ENCODE measurements at regions not wholly inside any gene's neighbourhood (a gene's known extent, or its start where the extent isn't known, plus 50 kb on each side); places are given as distances from the start of the nearest gene placed in this dataset.

GRCh38 chr15:27702581-27702980, 396.5 kb downstream of the OCA2 start:
- no peaks in the 10 kb centered on the region for H3K36me3 Mint-ChIP-seq (ENCODE audit: low read depth)
- H3K4me3 Mint-ChIP-seq: no peak overlapping the region
- no peaks in the 10 kb centered on the region for H3K27me3 Mint-ChIP-seq (ENCODE audit: low read depth)
- H3K4me1 Mint-ChIP-seq (ENCODE audit: low read depth): no peaks in the 10 kb centered on the region
- no peak for DNase-seq (ENCODE audit: low spot score)
- H3K27ac Mint-ChIP-seq: no peak overlapping the region
- peaks cover 44% of the 10 kb centered on the region for H3K9me3 Mint-ChIP-seq

GRCh38 chr15:27701956-27702355, 397.2 kb downstream of the OCA2 start:
- no peak overlapping the region for H3K4me3 Mint-ChIP-seq
- H3K36me3 Mint-ChIP-seq (ENCODE audit: low read depth): no peaks in the 10 kb centered on the region
- DNase-seq (ENCODE audit: low spot score): no peak
- H3K4me1 Mint-ChIP-seq (ENCODE audit: low read depth): no peaks in the 10 kb centered on the region
- H3K27me3 Mint-ChIP-seq (ENCODE audit: low read depth): no peaks in the 10 kb centered on the region
- H3K9me3 Mint-ChIP-seq: peaks cover 44% of the 10 kb centered on the region
- no peak overlapping the region for H3K27ac Mint-ChIP-seq

DNA sequence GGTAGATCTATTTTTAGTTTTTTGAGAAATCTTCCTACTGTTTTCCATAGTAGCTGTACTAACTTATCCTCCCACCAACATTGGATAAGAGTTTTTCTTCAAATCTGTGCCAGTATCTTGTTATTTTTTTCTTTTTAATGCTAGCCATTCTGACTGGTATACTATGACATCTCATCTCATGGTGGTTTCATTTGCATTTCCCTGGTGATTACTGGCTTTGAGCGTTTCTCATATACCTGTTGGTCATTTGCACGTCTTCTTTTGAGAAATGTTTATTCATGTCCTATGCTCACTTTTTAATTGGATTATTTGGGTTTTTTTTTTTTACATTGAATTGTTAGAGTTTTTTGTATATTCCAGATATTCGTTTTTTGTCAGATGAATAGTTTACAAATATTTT, 398.1 kb downstream of the OCA2 start:
- H3K27ac Mint-ChIP-seq: no peak overlapping the region
- no peak overlapping the region for H3K4me3 Mint-ChIP-seq
- H3K9me3 Mint-ChIP-seq: peaks cover 35% of the 10 kb centered on the region
- no peaks in the 10 kb centered on the region for H3K36me3 Mint-ChIP-seq (ENCODE audit: low read depth)
- H3K27me3 Mint-ChIP-seq (ENCODE audit: low read depth): no peaks in the 10 kb centered on the region
- DNase-seq (ENCODE audit: low spot score): no peak
- no peaks in the 10 kb centered on the region for H3K4me1 Mint-ChIP-seq (ENCODE audit: low read depth)

DNA sequence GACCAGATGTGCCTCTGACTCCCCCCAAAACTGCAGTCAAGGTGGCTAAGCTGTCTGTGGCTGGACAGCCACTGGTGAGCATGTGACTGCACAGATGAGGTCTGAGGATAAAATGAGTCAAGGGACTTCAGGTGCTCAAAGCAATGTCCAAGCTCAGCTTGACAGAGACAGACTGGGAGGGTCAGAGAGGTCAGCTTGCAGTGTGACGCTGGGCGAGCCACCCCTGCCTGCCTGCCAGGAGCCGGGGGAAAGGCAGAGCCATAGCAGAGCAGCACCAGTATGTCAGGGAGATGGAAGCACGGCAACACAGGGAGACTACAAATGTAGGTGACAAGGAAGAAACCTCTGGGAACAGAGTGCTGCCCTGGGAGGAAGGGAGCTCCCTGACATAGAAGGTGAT, 399.4 kb downstream of the OCA2 start:
- no peaks in the 10 kb centered on the region for H3K36me3 Mint-ChIP-seq (ENCODE audit: low read depth)
- no peaks in the 10 kb centered on the region for H3K27me3 Mint-ChIP-seq (ENCODE audit: low read depth)
- DNase-seq (ENCODE audit: low spot score): no peak
- no peaks in the 10 kb centered on the region for H3K4me1 Mint-ChIP-seq (ENCODE audit: low read depth)
- no peak overlapping the region for H3K27ac Mint-ChIP-seq
- H3K9me3 Mint-ChIP-seq: peaks cover 27% of the 10 kb centered on the region
- H3K4me3 Mint-ChIP-seq: no peak overlapping the region

GRCh38 chr15:27696530-27696929, 402.6 kb downstream of the OCA2 start:
- H3K36me3 Mint-ChIP-seq (ENCODE audit: low read depth): no peaks in the 10 kb centered on the region
- no peak overlapping the region for H3K27ac Mint-ChIP-seq
- H3K9me3 Mint-ChIP-seq: peaks cover 15% of the 10 kb centered on the region

GRCh38 chr15:27695726-27696125, 403.4 kb downstream of the OCA2 start:
- peaks cover 16% of the 10 kb centered on the region for H3K9me3 Mint-ChIP-seq
- H3K4me3 Mint-ChIP-seq: no peak overlapping the region
- no peaks in the 10 kb centered on the region for H3K4me1 Mint-ChIP-seq (ENCODE audit: low read depth)
- no peaks in the 10 kb centered on the region for H3K27me3 Mint-ChIP-seq (ENCODE audit: low read depth)
- H3K27ac Mint-ChIP-seq: no peak overlapping the region
- no peak for DNase-seq (ENCODE audit: low spot score)
- no peaks in the 10 kb centered on the region for H3K36me3 Mint-ChIP-seq (ENCODE audit: low read depth)

More at GRCh38 chr15:27696530-27696929, 402.6 kb downstream of the OCA2 start:
- no peak for DNase-seq (ENCODE audit: low spot score)
- H3K4me3 Mint-ChIP-seq: no peak overlapping the region
- no peaks in the 10 kb centered on the region for H3K27me3 Mint-ChIP-seq (ENCODE audit: low read depth)
- no peaks in the 10 kb centered on the region for H3K4me1 Mint-ChIP-seq (ENCODE audit: low read depth)

- no peaks in the 10 kb centered on the region for H3K4me1 Mint-ChIP-seq (ENCODE audit: low read depth)
- no peaks in the 10 kb centered on the region for H3K27me3 Mint-ChIP-seq (ENCODE audit: low read depth)
- H3K4me3 Mint-ChIP-seq: no peak overlapping the region
- DNase-seq (ENCODE audit: low spot score): no peak
- no peak overlapping the region for H3K27ac Mint-ChIP-seq
- no peaks in the 10 kb centered on the region for H3K36me3 Mint-ChIP-seq (ENCODE audit: low read depth)
- peaks cover 15% of the 10 kb centered on the region for H3K9me3 Mint-ChIP-seq
These were observed 404.5 kb downstream of the OCA2 start for GRCh38 chr15:27694506-27695087.

DNA sequence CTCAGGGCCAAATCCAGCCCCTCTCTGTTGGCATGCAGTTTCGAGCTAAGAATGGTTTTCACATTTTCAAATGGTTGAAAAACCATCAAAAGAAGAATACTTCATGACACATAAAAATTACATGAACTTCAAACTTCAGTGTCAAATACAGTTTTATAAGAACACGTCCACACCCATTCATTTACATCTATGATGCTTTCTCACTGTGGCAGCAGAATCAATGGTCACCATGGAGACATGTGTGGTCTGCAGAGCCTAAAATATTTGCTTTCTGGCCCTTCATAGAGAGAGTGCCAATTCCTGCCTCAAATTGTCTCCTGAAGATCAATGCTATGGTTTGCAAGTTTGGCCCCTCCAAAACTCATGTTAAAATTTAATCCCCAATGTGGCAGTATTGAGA, 405.8 kb downstream of the OCA2 start:
- H3K27ac Mint-ChIP-seq: no peak overlapping the region
- H3K36me3 Mint-ChIP-seq (ENCODE audit: low read depth): no peaks in the 10 kb centered on the region
- H3K9me3 Mint-ChIP-seq: peaks cover 20% of the 10 kb centered on the region
- DNase-seq (ENCODE audit: low spot score): no peak
- no peaks in the 10 kb centered on the region for H3K27me3 Mint-ChIP-seq (ENCODE audit: low read depth)
- H3K4me3 Mint-ChIP-seq: no peak overlapping the region
- H3K4me1 Mint-ChIP-seq (ENCODE audit: low read depth): no peaks in the 10 kb centered on the region

DNA sequence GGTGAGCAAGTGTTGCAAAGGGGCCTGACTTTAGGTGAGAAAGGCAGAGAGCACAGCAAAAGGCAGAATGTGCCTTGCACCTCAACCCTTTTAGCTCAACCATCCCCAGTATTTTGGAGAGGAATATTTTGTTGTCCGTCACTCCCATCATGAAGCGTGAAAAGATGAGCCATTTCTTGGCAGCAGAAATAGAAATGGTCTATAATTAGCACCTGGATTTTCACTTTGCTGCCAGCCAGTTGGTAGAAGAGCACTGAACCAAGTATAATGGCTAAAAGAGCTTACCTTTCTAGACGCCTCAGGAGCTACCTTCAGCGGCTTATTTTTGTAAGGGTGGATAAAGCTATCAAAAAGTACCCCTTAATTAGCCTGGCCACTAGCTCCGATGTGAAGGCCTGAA, 406.7 kb downstream of the OCA2 start:
- Mint-ChIP-seq H3K27ac (no peak overlapping the region), H3K36me3 (ENCODE audit: low read depth) (no peaks in the 10 kb centered on the region), H3K4me3 (no peak overlapping the region), H3K9me3 (peaks cover 22% of the 10 kb centered on the region), H3K4me1 (ENCODE audit: low read depth) (no peaks in the 10 kb centered on the region), H3K27me3 (ENCODE audit: low read depth) (no peaks in the 10 kb centered on the region)
- no peak for DNase-seq (ENCODE audit: low spot score)

- H3K4me3 Mint-ChIP-seq: no peak overlapping the region
- H3K9me3 Mint-ChIP-seq: peaks cover 27% of the 10 kb centered on the region
- no peaks in the 10 kb centered on the region for H3K27me3 Mint-ChIP-seq (ENCODE audit: low read depth)
- H3K27ac Mint-ChIP-seq: no peak overlapping the region
- no peaks in the 10 kb centered on the region for H3K4me1 Mint-ChIP-seq (ENCODE audit: low read depth)
- no peak for DNase-seq (ENCODE audit: low spot score)
- no peaks in the 10 kb centered on the region for H3K36me3 Mint-ChIP-seq (ENCODE audit: low read depth)
These were observed 408.8 kb downstream of the OCA2 start for GRCh38 chr15:27690290-27690689.

- no peaks in the 10 kb centered on the region for H3K27me3 Mint-ChIP-seq (ENCODE audit: low read depth)
- H3K9me3 Mint-ChIP-seq: peaks cover 37% of the 10 kb centered on the region
- DNase-seq (ENCODE audit: low spot score): no peak
- H3K4me1 Mint-ChIP-seq (ENCODE audit: low read depth): no peaks in the 10 kb centered on the region
- no peaks in the 10 kb centered on the region for H3K36me3 Mint-ChIP-seq (ENCODE audit: low read depth)
- H3K27ac Mint-ChIP-seq: no peak overlapping the region
- no peak overlapping the region for H3K4me3 Mint-ChIP-seq
These were observed 412.1 kb downstream of the OCA2 start for GRCh38 chr15:27686971-27687370.

DNA sequence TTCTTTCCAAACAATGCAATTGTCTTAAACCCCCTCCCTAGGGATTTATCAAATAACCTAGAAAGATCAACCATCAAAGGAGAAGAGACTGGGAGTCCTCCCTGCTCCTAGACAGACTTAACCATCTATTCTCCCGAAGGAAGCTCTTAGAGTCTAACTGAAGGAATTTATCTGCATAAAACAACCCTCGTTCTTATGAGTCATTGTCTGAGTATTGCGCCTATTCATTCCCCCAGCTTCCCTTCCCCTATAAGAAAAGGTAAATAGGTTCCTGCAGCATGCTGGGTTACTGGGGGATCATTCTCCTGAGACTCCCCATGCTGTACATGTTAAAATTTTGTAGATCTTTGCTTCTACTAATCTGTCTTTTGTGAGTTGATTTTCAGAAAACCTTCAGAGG, 412.7 kb downstream of the OCA2 start:
- Mint-ChIP-seq H3K4me1 (ENCODE audit: low read depth) (no peaks in the 10 kb centered on the region), H3K4me3 (no peak overlapping the region), H3K36me3 (ENCODE audit: low read depth) (no peaks in the 10 kb centered on the region), H3K9me3 (peaks cover 39% of the 10 kb centered on the region), H3K27ac (no peak overlapping the region), H3K27me3 (ENCODE audit: low read depth) (no peaks in the 10 kb centered on the region)
- no peak for DNase-seq (ENCODE audit: low spot score)

DNA sequence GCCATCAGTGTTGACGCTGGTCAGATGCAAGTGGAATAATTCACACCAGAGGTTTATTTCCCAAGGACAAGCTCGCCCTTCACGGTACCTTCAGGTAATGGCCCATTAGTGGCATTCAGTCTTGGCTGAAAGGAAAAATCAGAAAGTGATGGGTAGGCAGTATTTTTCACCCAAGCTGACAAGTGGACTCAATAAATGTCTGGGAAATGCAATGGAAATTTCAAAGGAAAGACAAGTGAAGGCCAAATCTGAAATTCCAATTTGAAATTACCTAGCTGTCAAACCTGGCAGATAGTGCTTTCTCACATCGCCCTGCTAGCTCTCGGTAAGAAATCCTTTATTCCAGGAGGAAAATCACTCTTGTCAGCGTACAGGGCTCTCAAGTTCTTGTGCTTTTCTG, 413.5 kb downstream of the OCA2 start:
- no peaks in the 10 kb centered on the region for H3K4me1 Mint-ChIP-seq (ENCODE audit: low read depth)

GRCh38 chr15:27683121-27683520, 416.0 kb downstream of the OCA2 start:
- H3K9me3 Mint-ChIP-seq: peaks cover 21% of the 10 kb centered on the region
- H3K4me3 Mint-ChIP-seq: no peak overlapping the region
- no peaks in the 10 kb centered on the region for H3K4me1 Mint-ChIP-seq (ENCODE audit: low read depth)
- no peak overlapping the region for H3K27ac Mint-ChIP-seq
- H3K36me3 Mint-ChIP-seq (ENCODE audit: low read depth): no peaks in the 10 kb centered on the region
- no peak for DNase-seq (ENCODE audit: low spot score)
- H3K27me3 Mint-ChIP-seq (ENCODE audit: low read depth): no peaks in the 10 kb centered on the region

More for the DNA sequence above, 413.5 kb downstream of the OCA2 start:
- H3K27me3 Mint-ChIP-seq (ENCODE audit: low read depth): no peaks in the 10 kb centered on the region
- DNase-seq (ENCODE audit: low spot score): no peak
- no peak overlapping the region for H3K4me3 Mint-ChIP-seq
- H3K9me3 Mint-ChIP-seq: peaks cover 33% of the 10 kb centered on the region
- no peak overlapping the region for H3K27ac Mint-ChIP-seq
- no peaks in the 10 kb centered on the region for H3K36me3 Mint-ChIP-seq (ENCODE audit: low read depth)

DNA sequence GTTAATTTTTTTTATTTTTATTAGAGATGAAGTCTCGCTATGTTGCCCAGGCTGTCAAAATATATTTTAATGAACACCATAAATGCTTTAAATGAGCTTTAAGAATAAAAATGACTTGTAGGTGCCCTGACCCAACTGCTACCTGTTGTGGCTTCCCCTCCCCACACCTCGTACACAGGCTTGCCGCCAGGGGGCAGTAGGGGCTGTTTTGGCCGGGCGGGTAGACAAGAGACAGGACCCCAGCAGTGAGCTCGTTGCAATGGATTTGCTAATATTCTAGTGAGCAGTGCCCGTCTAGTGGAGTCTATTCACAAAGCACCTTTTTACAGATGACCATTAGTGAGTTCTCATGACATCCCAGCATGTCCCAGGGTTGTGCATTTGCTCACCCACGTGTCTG, 418.1 kb downstream of the OCA2 start:
- Mint-ChIP-seq H3K27me3 (ENCODE audit: low read depth) (no peaks in the 10 kb centered on the region), H3K4me3 (no peak overlapping the region), H3K9me3 (peaks cover 16% of the 10 kb centered on the region), H3K4me1 (ENCODE audit: low read depth) (no peaks in the 10 kb centered on the region), H3K36me3 (ENCODE audit: low read depth) (no peaks in the 10 kb centered on the region), H3K27ac (no peak overlapping the region)
- no peak for DNase-seq (ENCODE audit: low spot score)

All from T-helper 2 cell treated with Interferon-gamma antibody and Interleukin-4, amounts not matched to agents 5 μg/mL and 100 μg/mL, for 36 hours (primary cell).